Right lobe of liver (tissue), 6 donors: ENCODE measurements at regions not wholly inside any gene's neighbourhood (a gene's known extent, or its start where the extent isn't known, plus 50 kb on each side); places are given as distances from the start of the nearest gene placed in this dataset.

Source experiments
- ATAC-seq, 4 donors: fragments of 200-7000 bp; cut with Tn5 transposase; one replicate each; pipeline ENCODE4 v1.9.1; 2020; ENCODE audit warnings: mild to moderate bottlenecking in 4 of 4, moderate library complexity in 4 of 4
- DNase-seq, 3 donors: peaks; one replicate each; pipeline ENCODE4 v3.0.0-alpha.2; 2020
- H3K27ac ChIP-seq, 3 donors: fragments of 200-600 bp; one replicate each; pipeline ENCODE4 v1.8.0; 2022
- H3K27me3 ChIP-seq, 2 donors: fragments of 200-600 bp; one replicate each; pipeline ENCODE4 v1.8.0; 2022
- H3K36me3 ChIP-seq, 4 donors: fragments of 200-600 bp; sonication (generic) in 1 of 4; one replicate each; pipeline versions ENCODE4 v1.5.1 to v1.8.0; 2017 to 2022; ENCODE audit warnings: control low read depth in 1 of 4
- H3K4me1 ChIP-seq, 4 donors: fragments of 200-600 bp; sonication (generic) in 1 of 4; one replicate each; pipeline versions ENCODE4 v1.5.1 to v1.8.0; 2017 to 2022; ENCODE audit warnings: control low read depth in 1 of 4
- H3K4me3 ChIP-seq, 3 donors: fragments of 200-600 bp; one replicate each; pipeline ENCODE4 v1.8.0; 2022
- H3K9me3 ChIP-seq, 4 donors: fragments of 200-600 bp; sonication (generic) in 1 of 4; one replicate each; pipeline versions ENCODE4 v1.5.1 to v1.8.0; 2017 to 2022; ENCODE audit warnings: control low read depth in 1 of 4
- POLR2A ChIP-seq: fragments of 450-650 bp; IDR thresholded peaks from one replicate; pipeline ENCODE4 v1.6.1; 2017; ENCODE audit warnings: antibody characterized with exemption, mild to moderate bottlenecking
- WGBS: methylation state at CpG from one replicate; pipeline ENCODE4 v1.1.6; 2018; ENCODE audit warnings: low coverage, low lambda C conversion rate; ENCODE audit not compliant: insufficient coverage; ENCODE audit errors: missing lambda C conversion rate; 5-methylcytosine and 5-hydroxymethylcytosine counted together
- intact Hi-C, 2 donors: fragments of 100-400 bp; cut with DNase I; formaldehyde crosslinking; loops; one replicate each; pipeline versions ENCODE4 v1.11.2 to v1.14.1; 2022
- TF ChIP-seq, protein P1 (sequence below), 4 donors: fragments of 200-600 bp in 3 of 4; fragments of 450-650 bp in 1 of 4; IDR thresholded peaks; one replicate each; pipeline versions ENCODE4 v1.5.1 to v1.8.0; 2016 to 2022; ENCODE audit warnings: antibody characterized with exemption in 4 of 4, mild to moderate bottlenecking in 2 of 4
- donor health status: DM: no; HTN: yes; CAD: no.
- donor health status: DM: no; HTN: no; CAD: no.
- donor health status: DM: no; HTN: no; CAD: no.
- donor health status: DM: no; HTN: yes; CAD: no.
- donor health status: DM: no; HTN: yes; CAD: no.

DNA sequence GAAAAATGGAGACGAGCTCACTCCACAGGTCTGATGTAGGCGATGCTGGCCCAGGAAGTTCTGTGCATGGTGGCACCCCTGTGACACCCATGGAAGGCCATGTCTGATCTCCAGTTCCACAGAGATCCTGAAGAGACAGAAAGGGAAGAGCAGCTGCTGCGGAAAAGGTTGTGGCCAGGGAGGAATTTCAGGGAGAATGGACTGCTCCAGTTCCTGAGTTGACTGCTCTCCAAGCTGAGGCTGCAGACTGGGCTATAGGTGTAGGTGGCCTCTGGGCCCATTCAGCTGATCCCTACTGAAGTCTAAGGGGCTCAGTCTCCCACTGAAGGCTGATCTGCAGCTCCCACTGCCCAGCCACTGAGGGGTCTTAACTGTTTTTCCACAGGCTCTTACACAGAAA lies 89.2 kb downstream of the ETS2 start:
- H3K36me3 ChIP-seq, result no peaks in the 10 kb centered on the region
- H3K4me1 ChIP-seq, result peaks cover 0 to 15% (median 0%) of the 10 kb centered on the region in 4 donors
- no peak overlapping the region for H3K4me3 ChIP-seq
- H3K27ac ChIP-seq, result no peak overlapping the region
- intact Hi-C loops, result no loop called here
- H3K9me3 ChIP-seq, result no peaks in the 10 kb centered on the region
- DNase-seq, result no peak
- H3K27me3 ChIP-seq, result no peaks in the 10 kb centered on the region
- TF ChIP-seq, protein P1, sequence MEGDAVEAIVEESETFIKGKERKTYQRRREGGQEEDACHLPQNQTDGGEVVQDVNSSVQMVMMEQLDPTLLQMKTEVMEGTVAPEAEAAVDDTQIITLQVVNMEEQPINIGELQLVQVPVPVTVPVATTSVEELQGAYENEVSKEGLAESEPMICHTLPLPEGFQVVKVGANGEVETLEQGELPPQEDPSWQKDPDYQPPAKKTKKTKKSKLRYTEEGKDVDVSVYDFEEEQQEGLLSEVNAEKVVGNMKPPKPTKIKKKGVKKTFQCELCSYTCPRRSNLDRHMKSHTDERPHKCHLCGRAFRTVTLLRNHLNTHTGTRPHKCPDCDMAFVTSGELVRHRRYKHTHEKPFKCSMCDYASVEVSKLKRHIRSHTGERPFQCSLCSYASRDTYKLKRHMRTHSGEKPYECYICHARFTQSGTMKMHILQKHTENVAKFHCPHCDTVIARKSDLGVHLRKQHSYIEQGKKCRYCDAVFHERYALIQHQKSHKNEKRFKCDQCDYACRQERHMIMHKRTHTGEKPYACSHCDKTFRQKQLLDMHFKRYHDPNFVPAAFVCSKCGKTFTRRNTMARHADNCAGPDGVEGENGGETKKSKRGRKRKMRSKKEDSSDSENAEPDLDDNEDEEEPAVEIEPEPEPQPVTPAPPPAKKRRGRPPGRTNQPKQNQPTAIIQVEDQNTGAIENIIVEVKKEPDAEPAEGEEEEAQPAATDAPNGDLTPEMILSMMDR (IDR thresholded peaks at IDR 0.05), result no peak
- no peak for TF ChIP-seq POLR2A
- WGBS, result 94% methylated on average over 2 of the region's 3 CpGs
- no peak for ATAC-seq

DNA sequence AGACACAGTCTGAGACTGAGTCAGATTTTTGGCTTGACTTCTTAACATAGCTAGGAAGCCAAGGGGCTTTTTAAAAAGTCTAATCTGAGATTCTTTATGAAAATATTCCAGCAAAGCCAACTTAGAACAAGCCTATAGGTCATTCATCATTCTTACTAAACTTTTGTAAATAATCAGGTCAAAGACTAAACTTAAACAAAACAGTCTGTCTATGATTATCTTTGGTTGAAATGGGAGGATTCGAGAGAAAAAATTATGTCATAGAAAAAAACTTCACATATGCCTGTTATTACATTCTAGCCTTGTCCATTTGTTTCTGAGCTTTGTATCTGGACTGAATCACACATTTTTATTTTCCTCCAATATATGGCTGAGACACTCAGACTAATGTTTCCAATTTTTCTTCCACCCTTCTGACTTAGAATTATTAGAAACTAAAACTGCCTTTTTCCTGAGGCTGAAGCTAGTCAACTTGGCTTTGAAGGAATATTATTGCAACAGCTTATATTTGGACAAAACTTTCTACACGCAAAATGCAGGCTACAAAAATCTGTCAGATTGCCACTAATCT lies 83.3 kb downstream of the ETS2 start:
- no peak overlapping the region for H3K4me3 ChIP-seq
- H3K4me1 ChIP-seq, result peaks cover 0 to 11% (median 2%) of the 10 kb centered on the region in 4 donors
- intact Hi-C loops, result no loop called here
- DNase-seq (no peak), ATAC-seq (peak in 2 of 4 donors; percentile 19 to 45)
- H3K27me3 ChIP-seq, result no peaks in the 10 kb centered on the region
- H3K36me3 ChIP-seq, result no peaks in the 10 kb centered on the region
- peak overlapping the region in 1 of 3 donors; percentile 6 for H3K27ac ChIP-seq
- TF ChIP-seq, protein P1 (IDR thresholded peaks at IDR 0.05), result no peak
- no peak for TF ChIP-seq POLR2A
- H3K9me3 ChIP-seq, result no peaks in the 10 kb centered on the region
- 25% methylated on average over 2 of the region's 2 CpGs for WGBS

DNA sequence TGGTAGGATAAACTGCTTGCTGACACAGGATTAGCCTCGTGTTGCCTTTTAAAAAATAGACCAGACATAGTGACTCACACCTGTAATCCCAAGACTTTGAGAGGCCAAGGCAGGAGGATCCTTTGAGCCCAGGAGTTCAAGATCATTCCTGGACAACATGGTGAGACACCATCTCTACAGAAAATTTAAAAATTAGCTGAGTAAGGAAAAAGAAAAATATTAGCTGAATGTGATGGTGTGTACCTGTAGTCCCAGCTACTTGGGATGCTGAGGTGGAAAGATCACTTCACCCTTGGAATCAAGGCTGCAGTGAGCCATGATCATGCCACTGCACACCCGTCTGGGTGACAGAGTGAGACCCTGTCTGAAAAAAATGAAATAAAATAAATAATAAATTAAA lies 82.0 kb downstream of the ETS2 start:
- Histone ChIP-seq H3K36me3 (no peaks in the 10 kb centered on the region), H3K27me3 (no peaks in the 10 kb centered on the region), H3K4me1 (peaks cover 0 to 11% (median 2%) of the 10 kb centered on the region in 4 donors), H3K9me3 (no peaks in the 10 kb centered on the region), H3K27ac (no peak overlapping the region), H3K4me3 (no peak overlapping the region)
- no peak for DNase-seq
- 78% methylated on average over 2 of the region's 2 CpGs for WGBS
- ATAC-seq, result no peak
- intact Hi-C loops, result no loop called here
- TF ChIP-seq POLR2A, result no peak
- TF ChIP-seq, protein P1 (IDR thresholded peaks at IDR 0.05), result no peak

DNA sequence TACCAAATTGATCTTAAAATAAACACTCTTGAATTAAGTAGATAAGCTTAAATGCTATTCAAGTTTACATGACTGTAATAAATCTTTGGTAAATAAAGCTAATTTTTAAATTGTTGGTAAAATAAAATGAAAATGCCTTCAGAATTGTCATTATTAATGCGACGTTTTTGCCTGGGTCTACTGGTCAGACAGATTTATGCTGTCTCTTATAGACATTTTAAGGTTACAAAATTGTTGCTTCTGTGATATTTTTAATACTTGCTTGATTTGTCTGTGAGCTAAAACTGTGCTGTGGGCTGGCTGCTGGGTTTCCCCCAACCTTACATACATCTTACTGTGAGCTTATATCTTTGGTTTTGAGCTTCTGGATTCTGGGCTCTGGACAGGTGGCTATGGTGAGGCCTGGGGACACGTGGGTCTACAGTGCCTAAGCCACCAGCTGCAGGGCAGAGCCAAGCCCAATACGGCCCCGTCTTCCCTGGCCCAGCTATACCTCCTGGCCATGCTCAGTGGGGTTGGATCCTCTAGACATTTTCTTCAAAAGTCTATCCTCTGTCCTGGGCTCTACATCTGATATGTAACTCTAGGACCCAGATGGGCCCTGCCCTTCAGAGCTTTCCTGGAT lies 81.4 kb downstream of the ETS2 start:
- WGBS, result 89% methylated on average over 4 of the region's 5 CpGs
- intact Hi-C loops, result no loop called here
- Histone ChIP-seq H3K4me1 (peaks cover 0 to 11% (median 2%) of the 10 kb centered on the region in 4 donors), H3K27ac (no peak overlapping the region), H3K27me3 (no peaks in the 10 kb centered on the region), H3K36me3 (no peaks in the 10 kb centered on the region), H3K4me3 (no peak overlapping the region), H3K9me3 (no peaks in the 10 kb centered on the region)
- TF ChIP-seq POLR2A, result no peak
- TF ChIP-seq, protein P1 (IDR thresholded peaks at IDR 0.05), result no peak
- no peak for DNase-seq
- no peak for ATAC-seq
